ENCODE measurements at regions not wholly inside any gene's neighbourhood (a gene's known extent, or its start where the extent isn't known, plus 50 kb on each side); places are given as distances from the start of the nearest gene placed in this dataset.

GRCh38 chr5:17398431-17398830, 99.6 kb upstream of the TAF11L2 start (continued):
- TF ChIP-seq ZNF766 (CRISPR knock-in tag; conservative IDR thresholded peaks at IDR 0.05) (0 out of 2 replicates have a peak, but pooled peaks have one; percentile 19), GTF2F1 (IDR thresholded peaks at IDR 0.05; ENCODE audit: low read depth, low read length) (no peak), HNRNPH1 (optimal IDR thresholded peaks at IDR 0.05; ENCODE audit: low read depth, low read length) (no peak), TEAD1 (CRISPR knock-in tag; IDR thresholded peaks at IDR 0.05) (0 out of 4 replicates have a peak, but pooled peaks of 1 of the 2 experiments have one; percentile 19), RFX5 (IDR thresholded peaks at IDR 0.05; ENCODE audit: low read depth, low read length) (no peak), ELF4 (CRISPR knock-in tag; IDR thresholded peaks at IDR 0.05) (no peak), HDGF (IDR thresholded peaks at IDR 0.05) (no peak), IRF9 (tag; IDR thresholded peaks at IDR 0.05) (no peak), COPS2 (conservative IDR thresholded peaks at IDR 0.05) (no peak), ZFX (CRISPR knock-in tag; IDR thresholded peaks at IDR 0.05) (no peak), ZNF589 (CRISPR knock-in tag; IDR thresholded peaks at IDR 0.05; ENCODE audit: low read depth) (0 out of 2 replicates have a peak, but pooled peaks have one; percentile 33), SUPT5H (IDR thresholded peaks at IDR 0.05) (no peak), MTA3 (IDR thresholded peaks at IDR 0.05; ENCODE audit: borderline replicate concordance) (no peak), POLR3A (IDR thresholded peaks at IDR 0.05; ENCODE audit: borderline replicate concordance, extremely low read depth, insufficient read depth, insufficient read length) (no peak), HES1 (IDR thresholded peaks at IDR 0.05; ENCODE audit: low read depth) (no peak), ZFP30 (CRISPR knock-in tag; IDR thresholded peaks at IDR 0.05; ENCODE audit: borderline replicate concordance) (no peak), SRSF1 (IDR thresholded peaks at IDR 0.05; ENCODE audit: low read depth, low read length) (no peak), MIER1 (IDR thresholded peaks at IDR 0.05; ENCODE audit: low read depth) (no peak), PBX2 (CRISPR knock-in tag; IDR thresholded peaks at IDR 0.05; ENCODE audit: low read depth) (no peak), PBX2 (tag; conservative IDR thresholded peaks at IDR 0.05; ENCODE audit: low read depth) (no peak), SMAD2 (IDR thresholded peaks at IDR 0.05; ENCODE audit: low read depth, low read length) (no peak), ATF3 (IDR thresholded peaks at IDR 0.05) (peak; percentile 18; the same call in 1 of the 2 replicates), ATF3 (CRISPR knock-in tag; conservative IDR thresholded peaks at IDR 0.05) (no peak), SREBF1 (IDR thresholded peaks at IDR 0.05; ENCODE audit: borderline replicate concordance, low read depth, low read length) (no peak), KLF10 (CRISPR knock-in tag; IDR thresholded peaks at IDR 0.05) (no peak), ILF3 (IDR thresholded peaks at IDR 0.05; ENCODE audit: borderline replicate concordance) (no peak), HIVEP1 (CRISPR knock-in tag; IDR thresholded peaks at IDR 0.05) (no peak)

Measured in K562 (cell line).